NB4 (cell line): ENCODE measurements at regions not wholly inside any gene's neighbourhood (a gene's known extent, or its start where the extent isn't known, plus 50 kb on each side); places are given as distances from the start of the nearest gene placed in this dataset.

Source experiments
- CTCF ChIP-seq: IDR thresholded peaks from one replicate; pipeline ENCODE4 v1.5.1; 2012; ENCODE audit warnings: low read depth, low read length
- MYC ChIP-seq: IDR thresholded peaks from 2 replicates; pipeline ENCODE4 v1.6.1; 2011; ENCODE audit warnings: low read depth, low read length
- POLR2A ChIP-seq: IDR thresholded peaks from 2 replicates; pipeline ENCODE4 v1.6.1; 2011; ENCODE audit warnings: mild to moderate bottlenecking; ENCODE audit not compliant: insufficient read length; ENCODE audit errors: extremely low read depth

DNA sequence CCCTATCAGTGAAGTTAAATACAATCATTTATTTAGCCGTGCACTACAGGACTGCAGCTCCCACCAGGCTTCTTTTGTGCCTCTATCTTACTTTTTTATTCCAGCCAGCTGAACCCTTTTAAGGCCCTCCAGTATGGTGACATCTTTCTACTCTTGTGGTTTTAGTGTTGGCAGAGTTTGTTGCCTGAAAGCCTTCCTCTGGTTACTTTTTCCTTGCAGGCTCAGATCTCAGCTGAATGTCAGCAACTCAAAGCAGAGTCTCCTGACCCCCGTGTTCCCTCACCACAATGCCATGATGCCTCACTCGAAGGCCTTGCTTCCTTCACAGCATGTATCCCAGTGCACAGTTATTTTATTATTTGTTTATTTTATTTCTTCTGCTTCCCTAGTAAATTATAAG, 818.9 kb upstream of the LCORL start:
- TF ChIP-seq CTCF (no peak), MYC (no peak), POLR2A (no peak)
